HG02884 (cell line): ENCODE measurements at regions not wholly inside any gene's neighbourhood (a gene's known extent, or its start where the extent isn't known, plus 50 kb on each side); places are given as distances from the start of the nearest gene placed in this dataset.

Experiments
- ATAC-seq: cut with Tn5 transposase; IDR thresholded peaks from one replicate; pipeline ENCODE4 v1.9.1; 2021; ENCODE audit warnings: mild to moderate bottlenecking, moderate library complexity; ENCODE audit not compliant: unreplicated experiment

DNA sequence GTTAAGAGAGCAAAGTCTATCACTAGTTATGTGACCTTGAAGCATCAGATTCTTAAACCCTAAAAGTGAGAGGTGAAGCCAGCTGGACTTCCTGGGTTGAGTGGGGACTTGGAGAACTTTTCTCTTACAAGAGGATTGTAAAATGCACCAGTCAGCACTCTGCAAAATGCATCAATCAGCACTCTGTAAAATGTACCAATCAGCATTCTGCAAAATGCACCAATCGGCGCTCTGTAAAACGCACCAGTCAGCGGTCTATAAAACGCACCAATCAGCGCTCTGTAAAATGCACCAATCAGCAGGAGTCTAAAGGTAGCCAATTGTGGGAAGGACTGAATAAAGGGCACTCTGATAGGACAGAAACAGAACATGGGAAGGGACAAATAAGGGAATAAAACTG is 291.6 kb upstream of the FAM98A start:
- ATAC-seq = no peak

DNA sequence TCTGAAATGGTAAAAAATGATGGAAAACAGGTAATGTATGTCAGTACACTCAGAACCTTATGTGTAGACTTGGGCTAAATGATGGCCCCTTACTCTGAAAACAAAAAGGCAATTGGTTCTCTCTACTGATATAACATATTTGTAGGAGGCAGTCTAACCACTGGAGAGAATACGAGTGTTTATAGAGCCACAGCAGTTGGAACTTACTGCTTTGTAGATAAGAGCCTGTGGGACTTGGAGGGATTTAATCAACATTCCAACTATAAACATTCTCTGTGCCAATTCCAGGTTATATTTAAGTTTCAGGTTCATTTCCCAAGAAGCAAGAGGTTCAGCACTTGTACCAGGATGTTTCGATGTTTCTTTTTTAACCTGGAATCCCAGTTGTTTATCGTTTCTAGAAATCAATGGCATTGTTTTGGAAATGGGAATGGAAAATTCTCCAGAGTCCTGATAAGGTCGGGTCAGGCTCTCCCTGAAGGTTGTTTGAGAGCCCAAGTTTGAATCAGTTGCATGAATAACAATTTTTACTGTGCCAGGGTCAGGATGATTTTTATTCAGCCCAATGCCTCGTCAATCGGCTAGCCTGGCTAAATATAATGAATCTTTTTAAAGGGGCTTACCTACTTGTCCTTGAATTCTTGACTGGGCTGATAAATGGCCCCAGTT is 278.4 kb upstream of the FAM98A start:
- ATAC-seq = no peak

DNA sequence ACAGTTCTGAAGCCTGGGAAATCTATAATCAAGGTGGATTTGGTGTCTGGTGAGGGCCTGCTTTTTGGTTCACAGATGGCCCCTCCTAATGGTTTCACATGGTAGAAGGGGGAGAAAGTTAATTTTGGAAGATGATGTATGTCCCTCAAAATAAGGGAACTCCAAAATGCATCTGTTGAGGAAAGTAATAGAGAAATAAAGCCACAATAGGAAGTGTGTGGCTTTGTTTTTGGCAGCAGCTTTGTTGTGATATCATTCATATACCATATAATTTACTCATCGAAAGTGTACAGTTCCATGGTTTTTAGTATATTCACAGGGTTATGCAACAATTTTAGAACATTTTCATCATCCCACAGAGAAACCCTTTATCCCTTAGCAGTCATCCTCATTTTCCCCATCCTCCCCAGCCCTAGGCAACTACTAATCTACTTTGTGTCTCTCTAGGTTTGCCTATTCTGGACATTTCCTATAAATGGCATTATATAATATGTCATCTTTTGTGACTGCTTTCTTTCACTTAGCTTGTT is 274.0 kb upstream of the FAM98A start:
- no peak for ATAC-seq

DNA sequence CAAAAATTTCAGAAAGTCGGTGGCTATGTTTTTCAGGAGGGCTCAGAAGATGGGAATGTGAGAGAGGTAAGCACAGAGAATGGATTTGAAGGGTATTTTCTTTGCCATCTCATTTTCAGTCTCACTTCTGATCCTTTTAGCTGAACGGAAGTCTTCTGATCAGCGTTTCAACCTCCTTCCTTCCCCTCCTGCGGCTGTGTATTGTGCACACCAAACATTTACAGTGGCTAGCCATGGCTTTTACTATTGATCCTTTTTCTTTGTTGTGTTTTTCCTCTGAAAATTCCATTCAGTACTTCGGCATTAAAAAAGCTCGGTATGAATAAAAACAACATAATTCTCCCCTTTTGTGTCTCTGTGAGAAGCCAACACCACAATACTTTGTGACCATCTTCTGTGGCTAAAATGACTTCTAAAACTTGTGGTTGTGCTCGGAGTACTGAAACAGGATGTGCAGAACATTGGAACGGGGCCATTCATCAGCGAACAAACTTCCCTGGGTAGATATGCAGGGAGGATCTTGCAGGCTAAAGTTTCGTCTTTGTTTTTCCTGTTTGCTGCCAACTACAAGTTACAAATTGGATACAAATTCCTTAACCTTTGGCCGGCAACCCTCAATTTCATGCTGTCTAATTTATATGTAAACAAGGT is 260.8 kb upstream of the FAM98A start:
- ATAC-seq = no peak

DNA sequence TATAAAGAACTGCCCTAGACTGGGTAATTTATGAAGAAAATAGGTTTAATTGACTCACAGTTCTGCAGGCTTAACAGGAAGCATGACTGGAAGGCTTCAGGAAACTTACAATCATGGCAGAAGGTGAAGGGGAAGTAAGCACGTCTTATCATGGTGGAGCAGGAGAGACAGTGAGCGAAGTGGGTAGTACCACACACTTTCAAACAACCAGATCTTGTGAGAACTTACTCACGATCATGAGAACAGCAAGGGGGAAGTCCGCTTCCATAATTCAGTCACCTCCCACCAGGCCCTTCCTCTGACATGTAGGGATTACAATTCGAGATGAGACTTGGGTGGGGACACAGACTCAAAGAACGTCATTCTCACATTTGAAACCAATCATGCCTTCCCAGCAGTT is 260.1 kb upstream of the FAM98A start:
- ATAC-seq = no peak

DNA sequence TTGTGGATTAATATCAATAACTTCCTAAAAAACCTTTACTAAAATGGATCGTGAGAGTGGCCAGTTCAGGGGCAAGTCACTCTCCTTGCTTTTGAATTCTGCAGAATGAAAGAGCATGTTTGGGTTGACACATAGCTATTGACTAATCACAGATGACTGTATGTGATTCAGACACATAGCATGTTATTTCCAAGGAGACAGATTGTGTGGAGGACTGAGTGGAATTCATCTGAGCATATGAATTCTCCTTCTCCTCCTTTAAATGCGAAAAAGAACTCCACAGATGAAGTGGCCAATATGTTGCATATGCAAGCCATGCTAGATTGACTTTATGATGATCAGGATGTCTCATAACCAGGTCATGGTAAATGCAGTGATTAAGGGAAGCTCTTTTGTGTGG is 249.4 kb upstream of the FAM98A start:
- ATAC-seq = no peak

DNA sequence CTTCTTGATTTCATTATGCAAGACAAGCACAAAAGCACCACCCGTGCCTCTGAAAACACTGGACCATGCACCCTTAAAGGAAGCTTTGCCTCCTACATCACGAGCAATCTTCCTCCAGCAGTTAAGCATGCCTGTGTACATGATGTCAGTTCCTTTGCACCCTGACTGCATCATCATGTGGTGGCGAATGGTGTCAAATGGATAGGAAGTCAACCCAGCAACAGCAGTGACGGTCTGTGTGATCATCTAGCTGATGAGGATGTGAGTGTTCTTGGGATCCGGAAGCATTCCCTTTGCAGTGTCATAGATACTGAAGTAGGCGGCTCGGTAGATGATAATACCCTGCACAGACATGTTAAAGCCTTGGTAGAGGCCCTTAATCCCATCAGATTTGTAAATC is 240.7 kb upstream of the FAM98A start:
- no peak for ATAC-seq

DNA sequence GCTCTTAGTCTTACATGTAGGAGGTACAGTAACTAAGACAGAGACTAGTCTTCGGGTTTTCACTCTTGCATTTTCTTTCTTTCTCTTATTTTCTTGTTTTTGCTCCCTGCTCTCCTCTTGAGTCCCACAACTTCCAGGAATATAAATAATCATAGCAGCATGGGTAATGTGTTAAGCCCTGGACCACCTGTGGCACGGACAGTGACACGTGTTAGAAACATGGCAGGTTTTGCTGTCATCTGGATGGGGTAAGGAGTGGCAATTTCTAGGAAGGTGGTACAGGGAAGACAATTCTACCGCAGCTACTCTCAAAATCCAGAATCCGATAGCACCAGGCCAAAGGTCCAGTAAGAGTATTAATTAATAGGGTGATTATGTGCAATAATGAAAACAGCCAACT is 237.5 kb upstream of the FAM98A start:
- ATAC-seq = no peak

DNA sequence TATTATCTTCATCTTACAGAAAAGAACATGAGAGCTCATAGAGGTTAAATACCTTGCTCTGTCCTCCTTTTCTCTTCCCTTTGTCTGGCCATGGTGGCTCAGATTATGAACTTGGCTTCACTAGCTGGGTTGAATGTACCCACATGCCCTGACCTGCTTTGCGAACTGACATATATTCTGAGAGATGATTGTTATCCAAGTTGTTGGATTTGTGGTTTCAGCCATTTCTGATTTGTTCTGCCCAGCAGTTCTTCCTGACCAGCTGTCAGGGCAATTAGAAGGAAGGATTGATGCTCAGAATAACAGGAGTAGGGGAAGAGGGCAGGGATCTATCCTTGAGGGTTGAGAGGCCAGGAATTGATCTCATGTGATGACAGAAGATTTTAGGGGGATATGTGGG is 236.8 kb upstream of the FAM98A start:
- ATAC-seq = no peak

DNA sequence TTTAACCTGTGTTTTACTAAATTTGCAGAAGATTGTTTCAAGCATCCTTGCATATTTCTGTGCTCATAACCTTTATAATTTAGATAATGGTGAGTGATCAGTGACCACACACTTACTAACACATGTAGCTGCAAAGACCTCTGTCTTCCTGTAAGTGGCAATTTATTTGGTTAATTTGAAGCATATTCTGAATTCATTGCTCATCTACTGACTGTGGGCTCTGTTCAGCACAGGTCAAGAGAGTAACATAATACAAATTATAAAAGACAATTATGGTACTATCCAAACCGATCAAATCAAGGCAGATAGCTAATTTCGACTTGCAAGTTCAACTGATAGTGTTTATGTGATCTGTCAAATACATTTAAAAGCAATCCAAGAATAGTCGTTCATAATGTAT is 223.9 kb upstream of the FAM98A start:
- no peak for ATAC-seq

DNA sequence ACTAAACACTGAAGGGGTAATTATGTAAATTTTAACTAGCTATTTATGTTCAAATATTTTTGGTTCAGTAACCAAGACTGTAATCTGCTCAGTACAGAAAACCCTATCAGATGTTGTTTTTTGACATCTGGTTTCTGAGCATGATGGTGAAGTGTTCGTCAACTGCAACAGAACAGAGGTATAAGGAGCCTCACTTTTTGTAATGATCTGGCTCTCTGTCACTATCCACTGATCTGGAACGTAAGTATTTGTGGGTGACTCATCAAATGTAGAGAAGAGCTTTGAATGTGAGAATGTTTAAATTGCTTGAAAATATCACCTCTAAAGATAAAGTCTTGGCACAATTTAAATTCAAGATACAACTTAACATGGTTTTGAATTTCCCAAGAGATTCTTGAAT is 213.6 kb upstream of the FAM98A start:
- ATAC-seq = no peak

DNA sequence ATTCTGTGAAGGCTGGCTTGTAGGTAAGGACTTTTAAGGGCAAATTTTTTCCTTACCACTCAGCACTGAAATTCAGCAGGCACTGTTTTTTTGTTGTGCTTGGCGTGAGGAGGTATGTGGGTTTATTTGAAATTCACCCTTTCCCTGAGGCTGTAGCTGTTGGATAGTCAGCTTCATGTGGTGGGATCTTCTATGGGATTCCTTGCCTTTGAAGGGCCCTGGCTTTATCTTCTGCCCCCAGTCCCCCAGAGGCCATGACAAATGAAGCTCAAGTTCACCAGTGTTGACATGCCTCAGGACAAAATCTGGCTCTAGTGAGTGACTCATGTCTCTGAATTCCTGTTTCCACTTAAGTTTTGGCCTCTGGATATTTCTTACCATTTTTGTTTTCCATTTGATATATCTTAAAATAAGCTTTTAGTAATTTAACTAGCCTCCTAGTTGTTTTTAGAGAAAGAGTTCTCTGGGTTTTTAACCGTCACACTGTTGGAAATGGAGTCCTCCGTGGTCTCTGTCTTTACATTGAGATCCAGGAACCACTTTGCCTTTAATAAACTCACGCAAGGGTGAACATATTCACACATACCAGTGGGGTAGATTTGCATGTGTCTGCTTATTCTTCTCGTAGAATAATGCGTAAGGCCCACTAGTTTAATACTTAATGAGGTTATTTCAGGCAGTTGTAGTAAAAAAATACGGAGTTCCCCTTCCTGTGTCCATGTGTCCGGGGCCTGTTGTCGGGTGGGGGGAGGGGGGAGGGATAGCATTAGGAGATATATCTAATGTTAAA is 211.1 kb upstream of the FAM98A start:
- no peak for ATAC-seq

DNA sequence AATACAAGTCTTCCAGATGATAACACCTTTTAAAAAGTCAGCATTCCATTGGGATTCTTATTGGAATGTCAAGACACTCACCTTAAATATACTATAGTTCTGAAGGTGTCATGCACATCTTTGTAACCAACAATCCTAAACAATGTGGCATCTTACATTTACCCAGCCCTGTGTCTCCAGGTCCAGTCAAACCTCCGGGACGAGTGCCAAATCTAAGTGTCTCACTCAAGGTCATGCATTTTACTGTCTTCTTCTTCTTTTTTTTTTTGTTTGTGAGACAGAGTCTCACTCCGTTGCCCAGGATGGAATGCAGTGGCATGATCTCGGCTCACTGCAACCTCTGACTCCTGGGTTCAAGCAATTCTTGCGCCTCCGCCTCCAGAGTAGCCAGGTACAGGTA is 206.9 kb upstream of the FAM98A start:
- ATAC-seq = no peak

DNA sequence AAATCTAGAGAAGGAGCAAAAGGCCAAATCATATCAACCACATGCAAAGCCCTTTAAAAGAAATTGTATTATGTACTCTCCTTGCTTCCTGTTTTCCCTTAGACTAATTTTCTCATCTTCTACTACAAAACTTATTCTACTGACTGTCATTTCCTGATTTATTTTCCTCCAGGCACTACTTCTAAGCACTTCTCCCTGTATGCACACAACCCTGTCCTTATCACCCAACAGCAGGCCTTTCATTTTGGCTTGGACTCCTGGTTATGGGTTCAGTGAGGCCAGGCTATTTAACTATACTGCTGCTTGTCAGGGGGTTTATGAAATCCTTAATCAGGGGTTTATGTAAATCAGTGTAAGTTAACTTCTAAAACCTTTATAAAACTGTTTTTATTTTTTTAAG is 205.1 kb upstream of the FAM98A start:
- no peak for ATAC-seq

DNA sequence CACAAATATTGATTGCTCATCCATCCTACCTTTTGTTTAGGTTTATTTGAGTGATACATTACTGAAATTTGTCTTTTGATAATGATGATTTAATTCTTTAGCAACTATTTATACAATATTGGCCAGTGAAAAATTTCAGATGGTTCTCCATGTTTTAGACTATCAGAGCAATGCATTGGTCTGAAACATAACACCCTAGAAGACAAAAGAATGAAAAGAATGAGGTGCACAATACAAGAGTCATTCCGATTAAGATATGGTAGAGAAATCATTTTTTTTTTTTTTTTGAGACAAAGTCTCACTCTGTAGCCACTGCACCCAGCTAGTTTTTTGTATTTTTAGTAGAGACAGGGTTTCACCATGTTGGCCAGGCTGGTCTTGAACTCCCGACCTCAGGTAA is 197.4 kb upstream of the FAM98A start:
- no peak for ATAC-seq

DNA sequence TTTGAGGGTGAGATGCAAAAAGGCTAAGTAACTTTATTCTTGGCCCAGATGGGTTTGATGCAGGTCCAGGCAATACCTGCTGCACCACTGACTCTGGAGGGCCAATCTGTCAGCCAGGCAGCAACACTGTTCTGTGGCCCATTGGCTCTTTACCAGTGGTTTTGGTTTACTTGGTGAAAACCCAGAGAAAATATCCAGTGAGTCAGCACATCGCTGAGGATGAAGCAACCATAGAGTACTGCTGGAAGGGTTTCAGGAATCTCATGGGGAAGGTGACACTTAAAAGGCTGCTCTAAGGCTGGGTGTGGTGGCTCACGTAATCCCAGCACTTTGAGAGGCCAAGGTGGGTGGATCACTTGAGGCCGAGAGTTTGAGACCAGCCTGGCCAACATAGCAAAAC is 192.5 kb upstream of the FAM98A start:
- ATAC-seq = no peak

DNA sequence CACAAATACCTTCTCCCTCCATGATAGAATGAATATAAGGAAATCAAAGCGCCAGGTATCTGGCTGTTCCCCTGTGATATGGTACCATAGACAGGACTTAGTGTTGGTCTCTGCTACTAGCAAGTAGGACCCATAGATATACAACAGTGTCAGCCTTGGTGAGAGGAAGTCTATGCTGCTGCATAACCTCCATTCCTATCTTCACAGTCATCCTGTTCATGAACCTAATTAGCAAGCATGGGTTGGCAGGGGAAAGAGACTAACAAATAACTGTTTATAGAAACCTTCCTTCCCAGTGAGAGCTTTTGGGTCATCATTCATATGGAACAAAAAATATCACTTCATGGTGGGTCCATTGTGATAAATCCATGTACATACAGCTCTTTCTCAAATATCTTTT is 188.9 kb upstream of the FAM98A start:
- no peak for ATAC-seq

DNA sequence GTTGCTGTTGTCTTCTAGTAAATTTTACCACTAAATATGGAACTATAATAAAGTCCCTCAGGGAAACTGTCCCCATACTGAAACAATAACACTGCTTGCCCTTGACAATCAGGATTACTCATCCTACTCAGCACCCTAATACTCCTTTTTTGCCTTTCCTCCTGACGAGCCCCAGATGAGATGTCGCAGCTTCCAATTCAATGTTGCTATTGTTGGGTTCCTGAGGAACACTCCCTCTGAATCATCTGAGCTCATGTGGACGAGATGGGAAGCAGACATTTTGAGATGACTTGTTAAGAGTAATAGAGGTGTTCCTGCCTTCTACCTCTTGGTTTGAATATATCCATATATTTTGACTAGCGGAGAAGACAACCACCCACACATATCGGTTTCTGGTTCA is 187.8 kb upstream of the FAM98A start:
- no peak for ATAC-seq

DNA sequence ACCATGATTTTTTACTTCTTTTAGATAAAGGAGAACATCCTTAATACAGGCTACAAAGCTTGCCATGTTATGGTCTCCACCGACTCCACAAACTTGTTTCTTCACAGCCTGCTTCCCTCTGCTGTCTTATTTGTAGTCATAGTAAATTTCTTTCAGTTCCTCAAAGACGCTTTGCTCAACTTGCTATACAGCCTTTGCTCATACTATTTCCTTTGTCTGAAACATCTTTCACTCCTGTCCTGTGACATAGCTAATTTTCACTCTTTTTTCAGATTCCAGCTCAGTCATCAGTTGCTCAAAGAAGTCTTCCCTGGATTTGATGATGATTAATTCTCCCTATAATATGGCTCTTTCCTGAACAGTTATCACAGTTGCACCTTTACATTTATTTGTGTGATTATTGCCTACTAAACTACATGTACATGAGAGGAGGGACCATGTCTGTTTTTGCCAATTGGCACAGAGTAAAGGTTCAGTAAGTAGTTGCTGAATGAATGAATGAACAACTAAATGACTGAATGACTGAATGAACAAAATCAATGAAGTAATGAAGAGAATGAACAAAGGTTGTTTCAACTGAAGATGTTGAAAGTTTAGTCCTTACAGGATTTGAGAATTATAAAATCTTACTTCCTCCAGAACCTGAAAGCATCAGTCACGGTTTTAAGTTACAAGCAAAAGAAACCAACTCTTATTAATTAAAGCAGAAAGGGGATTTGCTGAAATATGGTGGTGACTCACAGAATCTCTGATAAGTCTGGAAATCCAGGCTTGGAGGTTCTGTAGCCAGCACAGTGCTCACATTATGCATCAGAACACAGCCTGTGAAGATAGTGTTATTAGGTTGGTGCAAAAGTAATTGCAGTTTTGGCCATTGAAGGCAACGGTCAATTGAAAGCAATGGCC is 186.4 kb upstream of the FAM98A start:
- peak; percentile 94 for ATAC-seq

DNA sequence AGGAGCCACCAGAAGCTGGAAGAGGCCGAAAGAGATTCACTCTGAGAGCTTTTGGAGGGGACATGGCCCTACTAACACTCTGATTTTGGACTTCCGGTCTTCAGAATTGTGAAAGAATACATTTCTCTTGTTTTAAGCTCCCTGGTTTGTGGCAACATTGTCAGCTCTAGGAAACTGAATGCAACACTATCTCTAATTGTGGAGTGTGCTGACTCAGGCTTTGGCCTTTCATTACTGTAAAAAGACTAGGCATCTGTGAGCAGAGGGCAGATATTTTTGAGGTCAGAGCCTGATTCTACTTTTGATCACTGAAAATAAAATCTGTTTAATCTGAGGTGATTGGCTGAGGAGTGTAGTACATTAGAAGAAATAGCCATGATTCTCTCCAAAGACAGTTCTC is 185.4 kb upstream of the FAM98A start:
- no peak for ATAC-seq
